HUES64 (cell line): ENCODE measurements at regions not wholly inside any gene's neighbourhood (a gene's known extent, or its start where the extent isn't known, plus 50 kb on each side); places are given as distances from the start of the nearest gene placed in this dataset.

ENCODE experiments used
- H3K27ac ChIP-seq: 2 replicates; pipeline ENCODE4 v1.7.0; 2013; ENCODE audit warnings: low read depth, low read length, inconsistent platforms
- H3K27me3 ChIP-seq: 2 replicates; pipeline ENCODE4 v1.6.1; 2013; ENCODE audit warnings: mild to moderate bottlenecking, low read length; ENCODE audit not compliant: insufficient read depth
- H3K36me3 ChIP-seq: 2 replicates; pipeline ENCODE4 v1.6.1; 2013; ENCODE audit warnings: mild to moderate bottlenecking, low read length; ENCODE audit not compliant: insufficient read depth
- H3K4me1 ChIP-seq: 2 replicates; pipeline ENCODE4 v1.6.1; 2013; ENCODE audit warnings: mild to moderate bottlenecking, low read length, moderate library complexity; ENCODE audit not compliant: insufficient read depth
- H3K4me3 ChIP-seq: 2 replicates; pipeline ENCODE4 v1.5.1; 2013; ENCODE audit warnings: mild to moderate bottlenecking, low read length, moderate library complexity
- H3K9ac ChIP-seq: 2 replicates; pipeline ENCODE4 v1.6.1; 2013; ENCODE audit warnings: mild to moderate bottlenecking, low read depth, low read length
- H3K9me3 ChIP-seq: 2 replicates; pipeline ENCODE4 v1.6.1; 2013; ENCODE audit warnings: low read depth, low read length; ENCODE audit not compliant: insufficient read depth
- WGBS: fragments of 150-250, 120-280 bp; methylation state at CpG from one replicate; pipeline ENCODE4 v1.1.7; 2013; ENCODE audit warnings: missing lambda C conversion rate; 5-methylcytosine and 5-hydroxymethylcytosine counted together

DNA sequence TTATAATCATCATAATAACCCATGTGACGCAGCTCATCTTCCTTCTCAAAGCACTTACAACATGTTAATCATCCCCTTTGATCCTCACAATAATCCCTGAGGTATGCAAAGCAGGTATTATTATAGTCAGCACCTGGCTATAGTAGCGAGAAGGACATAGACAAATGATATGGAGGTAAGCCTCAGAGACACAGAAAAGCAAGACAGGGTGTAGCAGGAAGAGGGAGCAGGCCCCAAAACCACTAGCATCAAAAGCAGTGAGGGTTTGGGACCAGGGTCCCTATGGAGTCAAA lies 139.2 kb upstream of the SLC30A5 start:
- Histone ChIP-seq H3K9me3 (no peaks in the 10 kb centered on the region), H3K4me3 (no peak overlapping the region), H3K9ac (no peak overlapping the region), H3K27ac (no peak overlapping the region), H3K4me1 (no peaks in the 10 kb centered on the region), H3K27me3 (no peaks in the 10 kb centered on the region), H3K36me3 (no peaks in the 10 kb centered on the region)
- 90% methylated on average over 2 of the region's 2 CpGs for WGBS

DNA sequence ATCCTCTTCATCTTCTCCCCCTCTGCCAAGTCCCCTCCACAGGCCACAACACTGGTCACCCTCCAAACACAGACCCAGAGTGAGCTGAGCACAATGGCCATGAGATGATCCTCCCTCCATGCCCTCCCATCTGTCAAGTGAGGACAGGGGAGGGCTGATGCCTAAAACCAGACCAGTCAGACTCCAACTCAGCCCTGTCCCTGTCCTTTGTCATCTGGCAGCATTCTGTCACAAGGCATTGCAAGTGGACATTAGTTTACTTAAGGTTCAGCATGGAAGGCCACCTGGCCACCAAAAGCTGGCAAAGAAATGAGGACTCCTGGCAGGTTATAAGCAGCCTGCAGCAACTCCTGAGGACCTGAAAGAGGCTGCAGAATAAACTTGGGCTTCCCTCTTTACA lies 136.2 kb upstream of the SLC30A5 start:
- Histone ChIP-seq H3K27ac (no peak overlapping the region), H3K27me3 (no peaks in the 10 kb centered on the region), H3K9ac (no peak overlapping the region), H3K4me1 (no peaks in the 10 kb centered on the region), H3K36me3 (no peaks in the 10 kb centered on the region), H3K9me3 (no peaks in the 10 kb centered on the region), H3K4me3 (no peak overlapping the region)

DNA sequence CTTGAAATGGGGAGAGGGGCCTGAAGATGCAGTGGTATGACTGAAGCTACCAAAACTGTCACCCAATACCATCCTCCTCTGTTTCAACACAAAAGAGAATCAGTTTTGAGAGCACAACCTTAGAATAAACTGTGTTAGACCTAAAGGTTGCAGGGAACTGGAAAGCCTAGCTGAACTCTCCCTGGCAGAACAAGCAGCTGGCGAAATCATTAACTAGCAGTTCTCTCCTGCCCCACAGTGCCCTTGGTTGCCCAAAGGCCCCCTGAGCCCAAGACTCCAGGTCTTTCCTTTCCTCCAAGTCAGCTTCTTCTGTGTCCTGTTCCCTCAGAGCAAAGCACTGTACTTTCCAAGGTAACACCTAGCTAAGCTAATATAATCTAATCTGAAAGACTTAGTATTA lies 135.4 kb upstream of the SLC30A5 start:
- no peak overlapping the region for H3K4me3 ChIP-seq
- WGBS: 91% methylated on average over 1 of the region's 1 CpG
- no peaks in the 10 kb centered on the region for H3K36me3 ChIP-seq
- H3K4me1 ChIP-seq: no peaks in the 10 kb centered on the region
- H3K27ac ChIP-seq: no peak overlapping the region
- H3K9ac ChIP-seq: no peak overlapping the region
- H3K27me3 ChIP-seq: no peaks in the 10 kb centered on the region
- no peaks in the 10 kb centered on the region for H3K9me3 ChIP-seq

DNA sequence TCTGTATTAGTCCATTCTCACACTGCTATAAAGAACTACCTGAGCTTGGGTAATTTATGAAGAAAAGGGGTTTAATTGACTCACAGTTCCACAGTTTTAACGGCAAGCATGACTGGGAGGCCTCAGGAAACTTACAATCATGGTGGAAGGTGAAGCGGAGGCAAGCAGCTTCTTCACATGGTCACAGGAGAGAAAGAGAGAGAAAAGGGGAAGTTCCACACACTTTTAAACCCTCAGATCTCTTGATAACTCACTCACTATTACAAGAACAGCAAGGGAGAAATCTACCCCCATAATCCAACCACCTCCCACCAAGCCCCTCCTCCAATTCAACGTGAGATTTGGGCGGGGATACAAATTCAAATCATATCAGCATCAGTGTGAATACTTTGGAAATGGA lies 133.4 kb upstream of the SLC30A5 start:
- Histone ChIP-seq H3K36me3 (no peaks in the 10 kb centered on the region), H3K27me3 (no peaks in the 10 kb centered on the region), H3K4me1 (no peaks in the 10 kb centered on the region), H3K9ac (no peak overlapping the region), H3K27ac (no peak overlapping the region), H3K4me3 (no peak overlapping the region), H3K9me3 (no peaks in the 10 kb centered on the region)
- 95% methylated on average over 4 of the region's 4 CpGs for WGBS

DNA sequence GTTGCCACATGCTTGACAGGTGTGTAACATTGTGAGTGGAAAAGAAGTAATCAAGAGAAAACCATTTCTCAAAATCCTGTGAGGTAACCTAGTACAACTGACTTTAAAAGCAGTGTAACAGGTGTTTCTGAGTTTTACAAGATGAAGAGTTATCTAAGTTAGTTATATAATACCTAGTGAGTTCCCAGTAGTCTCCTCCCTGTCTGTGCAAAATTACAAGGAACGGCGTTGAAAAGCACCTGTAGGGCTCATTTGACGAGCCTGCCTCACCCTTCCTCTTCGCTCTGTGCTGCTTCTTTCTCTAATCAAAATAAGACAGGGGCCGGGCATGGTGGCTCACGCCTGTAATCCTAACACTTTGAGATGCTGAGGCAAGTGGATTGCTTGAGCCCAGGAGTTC lies 132.9 kb upstream of the SLC30A5 start:
- WGBS: 95% methylated on average over 6 of the region's 6 CpGs
- Histone ChIP-seq H3K4me1 (no peaks in the 10 kb centered on the region), H3K9ac (no peak overlapping the region), H3K4me3 (no peak overlapping the region), H3K9me3 (no peaks in the 10 kb centered on the region), H3K27me3 (no peaks in the 10 kb centered on the region), H3K36me3 (no peaks in the 10 kb centered on the region), H3K27ac (no peak overlapping the region)

DNA sequence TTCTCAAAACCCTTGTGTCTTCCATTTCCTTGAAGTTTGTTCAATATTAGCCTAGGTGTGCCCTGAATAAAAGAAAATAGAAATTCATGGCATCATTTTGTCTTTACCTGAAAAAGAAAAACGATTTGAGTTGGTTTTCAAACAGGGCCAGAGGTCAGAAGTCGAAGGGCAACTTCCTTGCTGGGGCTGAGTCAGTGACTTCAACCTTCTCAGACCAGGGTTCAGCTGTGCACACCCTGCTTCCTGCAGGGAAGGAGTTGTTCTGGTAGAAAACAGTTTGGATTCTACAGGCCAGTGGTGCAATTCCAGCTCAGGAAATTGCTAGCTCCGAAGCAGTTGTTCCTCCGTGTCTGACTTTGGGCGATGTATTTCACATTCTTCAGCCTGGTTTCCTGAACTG lies 132.1 kb upstream of the SLC30A5 start:
- Histone ChIP-seq H3K9ac (no peak overlapping the region), H3K4me1 (no peaks in the 10 kb centered on the region), H3K9me3 (no peaks in the 10 kb centered on the region), H3K27ac (no peak overlapping the region), H3K4me3 (no peak overlapping the region), H3K27me3 (no peaks in the 10 kb centered on the region), H3K36me3 (no peaks in the 10 kb centered on the region)
- 94% methylated on average over 5 of the region's 5 CpGs for WGBS

DNA sequence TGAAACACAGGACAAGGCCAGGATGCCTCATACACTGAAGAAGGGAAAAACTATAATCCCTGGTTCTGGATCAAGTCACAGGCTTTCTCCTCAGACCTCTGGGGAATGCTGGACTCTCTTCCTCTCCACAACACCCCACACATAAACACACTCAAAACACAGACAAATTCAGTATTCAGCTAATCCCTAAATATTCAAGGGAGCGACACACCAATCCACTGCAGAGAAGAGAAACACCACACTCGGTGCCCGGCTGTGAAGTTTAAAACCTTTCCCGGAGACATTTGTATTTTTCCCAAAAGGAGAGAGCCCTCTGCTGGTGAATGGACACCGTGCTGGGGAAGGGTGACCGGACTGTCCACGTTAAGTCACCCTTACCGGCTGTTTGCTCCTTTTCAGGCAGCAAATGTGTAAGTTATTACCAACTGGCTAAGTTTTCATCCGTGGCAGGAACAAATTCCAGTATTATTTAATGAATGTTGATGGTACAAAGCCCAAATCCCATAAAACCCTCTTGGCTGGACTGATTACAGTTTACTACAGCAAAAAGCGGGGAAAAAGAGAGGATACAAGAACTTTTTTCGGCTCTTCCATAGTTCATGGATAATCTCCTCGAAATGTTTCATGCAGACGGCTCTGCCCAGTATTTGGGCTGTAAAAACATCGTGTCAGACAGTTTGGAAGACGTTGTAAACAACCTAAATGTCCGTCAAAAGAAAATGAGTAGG lies 130.9 kb upstream of the SLC30A5 start:
- Histone ChIP-seq H3K9ac (no peak overlapping the region), H3K27ac (no peak overlapping the region), H3K4me1 (no peaks in the 10 kb centered on the region), H3K27me3 (no peaks in the 10 kb centered on the region), H3K4me3 (no peak overlapping the region), H3K36me3 (no peaks in the 10 kb centered on the region), H3K9me3 (no peaks in the 10 kb centered on the region)
- WGBS: 44% methylated on average over 16 of the region's 16 CpGs

DNA sequence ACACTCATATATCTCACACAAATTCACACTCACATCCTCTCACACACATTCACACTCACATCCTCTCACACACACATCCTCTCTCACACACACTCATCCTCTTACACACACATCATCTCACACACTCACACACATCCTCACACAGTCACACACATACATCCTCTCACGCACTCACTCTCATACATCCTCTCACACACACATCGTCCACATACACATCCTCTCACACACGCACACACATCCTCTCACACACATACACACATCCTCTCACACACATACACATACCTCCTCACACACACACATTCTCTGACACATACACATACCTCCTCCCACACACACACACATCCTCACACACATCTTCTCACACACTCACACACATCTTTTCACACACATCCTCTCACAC lies 129.1 kb upstream of the SLC30A5 start:
- Histone ChIP-seq H3K9me3 (no peaks in the 10 kb centered on the region), H3K4me3 (no peak overlapping the region), H3K27me3 (no peaks in the 10 kb centered on the region), H3K36me3 (no peaks in the 10 kb centered on the region), H3K4me1 (no peaks in the 10 kb centered on the region), H3K9ac (no peak overlapping the region), H3K27ac (no peak overlapping the region)
- WGBS: 92% methylated on average over 3 of the region's 3 CpGs

DNA sequence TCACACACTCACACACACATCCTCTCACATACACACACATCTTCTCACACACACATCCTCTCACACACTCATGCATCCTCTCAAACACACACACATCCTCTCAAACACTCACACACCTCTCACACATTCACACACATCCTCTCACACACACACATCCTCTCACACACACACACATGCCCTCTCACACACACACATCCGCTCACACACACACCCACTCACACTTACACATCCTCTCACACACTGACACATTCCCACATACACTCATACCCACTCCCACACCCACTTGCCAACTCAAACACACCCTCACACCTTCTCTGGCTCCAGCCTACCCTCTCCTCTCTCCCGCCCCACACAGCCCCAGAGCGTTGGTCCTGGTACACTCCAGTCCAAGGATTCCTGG lies 127.9 kb upstream of the SLC30A5 start:
- Histone ChIP-seq H3K27ac (no peak overlapping the region), H3K9me3 (no peaks in the 10 kb centered on the region), H3K4me3 (no peak overlapping the region), H3K4me1 (no peaks in the 10 kb centered on the region), H3K36me3 (no peaks in the 10 kb centered on the region), H3K9ac (no peak overlapping the region), H3K27me3 (no peaks in the 10 kb centered on the region)
- WGBS: 91% methylated on average over 3 of the region's 3 CpGs

DNA sequence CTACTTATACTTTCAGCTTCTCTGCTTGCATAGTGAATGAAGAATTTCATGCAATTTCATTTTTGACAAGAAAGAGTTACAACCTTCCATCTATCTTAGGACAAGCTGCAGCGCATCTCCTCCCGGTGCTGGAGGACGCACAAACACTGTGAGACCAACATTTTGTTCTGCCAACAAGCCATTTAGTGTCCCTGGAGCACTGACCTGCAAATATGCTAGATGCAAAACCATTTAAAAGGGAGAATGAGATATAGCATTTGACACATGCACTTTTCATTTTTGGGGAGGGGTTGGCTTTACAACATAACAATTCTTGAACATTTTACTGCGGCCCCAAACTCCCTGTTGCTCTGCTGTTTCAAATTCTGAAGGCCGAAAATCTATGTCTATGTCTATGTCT lies 127.2 kb upstream of the SLC30A5 start:
- Histone ChIP-seq H3K4me1 (no peaks in the 10 kb centered on the region), H3K27me3 (no peaks in the 10 kb centered on the region), H3K9ac (no peak overlapping the region), H3K36me3 (no peaks in the 10 kb centered on the region), H3K27ac (no peak overlapping the region), H3K4me3 (no peak overlapping the region), H3K9me3 (no peaks in the 10 kb centered on the region)
- 89% methylated on average over 5 of the region's 5 CpGs for WGBS

DNA sequence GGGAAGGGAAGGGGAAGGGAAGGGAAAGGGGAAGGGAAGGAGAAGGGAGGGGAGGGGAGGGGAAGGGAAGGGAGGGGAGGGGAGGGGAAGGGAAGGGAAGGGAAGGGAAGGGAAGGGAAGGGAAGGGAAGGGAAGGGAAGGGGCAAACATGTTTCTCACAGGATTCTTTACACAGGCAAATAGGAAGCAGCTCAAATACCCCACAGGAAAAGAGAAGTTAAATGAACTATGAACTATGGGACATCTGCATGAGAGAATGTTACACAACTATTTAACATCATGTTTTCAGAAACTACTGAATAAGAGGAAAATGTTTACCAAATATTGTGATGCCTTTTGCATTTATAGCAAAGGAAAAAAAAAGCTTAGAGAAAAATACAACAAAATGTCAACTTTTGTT lies 125.4 kb upstream of the SLC30A5 start:
- Histone ChIP-seq H3K36me3 (no peaks in the 10 kb centered on the region), H3K4me3 (no peak overlapping the region), H3K9ac (no peak overlapping the region), H3K9me3 (no peaks in the 10 kb centered on the region), H3K27ac (no peak overlapping the region), H3K27me3 (no peaks in the 10 kb centered on the region), H3K4me1 (no peaks in the 10 kb centered on the region)

DNA sequence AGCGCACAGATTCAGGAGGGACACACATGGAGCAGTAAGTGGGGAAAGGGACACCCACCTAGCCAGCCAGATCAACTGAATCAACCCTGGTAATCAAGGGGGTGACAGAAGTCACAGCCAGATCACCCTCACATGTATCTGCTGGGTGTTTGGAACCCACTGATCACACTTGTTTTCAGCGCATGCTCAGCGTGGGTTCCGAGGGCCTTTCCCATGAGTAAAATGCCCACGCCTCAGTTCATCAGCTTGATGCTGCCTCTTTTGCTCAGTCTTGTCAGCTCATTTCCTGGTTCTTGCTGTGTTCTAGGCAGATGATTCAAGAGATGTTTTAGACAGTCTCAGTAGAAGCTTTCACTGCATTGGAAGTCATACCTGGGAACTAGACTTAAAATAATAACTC lies 123.2 kb upstream of the SLC30A5 start:
- Histone ChIP-seq H3K9ac (no peak overlapping the region), H3K27me3 (no peaks in the 10 kb centered on the region), H3K9me3 (no peaks in the 10 kb centered on the region), H3K36me3 (no peaks in the 10 kb centered on the region), H3K27ac (no peak overlapping the region), H3K4me1 (no peaks in the 10 kb centered on the region), H3K4me3 (no peak overlapping the region)
- WGBS: 95% methylated on average over 5 of the region's 5 CpGs
